Endothelial cell of umbilical vein (primary cell): ENCODE measurements at regions not wholly inside any gene's neighbourhood (a gene's known extent, or its start where the extent isn't known, plus 50 kb on each side); places are given as distances from the start of the nearest gene placed in this dataset.

Experiments used
- BruUV-seq: library from RNA; stranded (reverse); fragments of 400-500 nt; replicated peaks from 2 replicates; lab custom pipeline; 2021; lab: Mats Ljungman, UMichigan
- CTCF ChIA-PET: fragments of 300-600, 350-600 bp; sonication (Branson Sonifier 250); formaldehyde crosslinking; loops from one replicate; lab custom pipeline; 2021; ENCODE audit warnings: antibody characterized with exemption, inconsistent platforms; lab: Charles Lee
- POLR2A ChIA-PET: fragments of 300-600, 350-600 bp; sonication (Branson Sonifier 250); formaldehyde crosslinking; loops from one replicate; lab custom pipeline; 2021; ENCODE audit warnings: antibody characterized with exemption, inconsistent platforms; lab: Charles Lee
- DNase-seq: peaks from one replicate; pipeline ENCODE4 v3.0.0-alpha.2; 2011; ENCODE audit warnings: low read depth, low spot score
- FAIRE-seq: peaks from 2 replicates; lab custom pipeline; 2011; peaks lifted over from hg19 to GRCh38; lab: Jason Lieb, UNC
- H2AFZ ChIP-seq: 2 replicates; pipeline ENCODE4 v1.6.0; 2012; ENCODE audit warnings: low read depth, low read length, control low read depth, inconsistent platforms
- H3K27ac ChIP-seq: 2 replicates; pipeline ENCODE4 v1.5.1; 2011; ENCODE audit warnings: low read depth, mild to moderate bottlenecking, control low read depth, low read length, moderate library complexity; ENCODE audit not compliant: insufficient read depth
- H3K27me3 ChIP-seq, 2 experiments: 2 replicates each; pipeline versions ENCODE4 v1.6.0 to v1.6.1; 2011; ENCODE audit warnings: low read length in 2 of 2, mixed read lengths in 1 of 2; ENCODE audit not compliant: control insufficient read depth in 2 of 2, insufficient read depth in 2 of 2
- H3K36me3 ChIP-seq, 2 experiments: 2 replicates in 1 of 2; 3 replicates in 1 of 2; pipeline ENCODE4 v1.5.1; 2011; ENCODE audit warnings: low read length in 2 of 2, mild to moderate bottlenecking in 1 of 2, moderate library complexity in 1 of 2; ENCODE audit not compliant: control insufficient read depth in 2 of 2, insufficient read depth in 2 of 2; ENCODE audit errors: extremely low read depth in 1 of 2
- H3K4me1 ChIP-seq: 3 replicates; pipeline ENCODE4 v1.5.1; 2011; ENCODE audit warnings: mild to moderate bottlenecking, low read length; ENCODE audit not compliant: control insufficient read depth, insufficient read depth; ENCODE audit errors: extremely low read depth
- H3K4me2 ChIP-seq: 2 replicates; pipeline ENCODE4 v1.6.1; 2011; ENCODE audit warnings: low read length, control low read depth, mixed read lengths; ENCODE audit not compliant: insufficient read depth
- H3K4me3 ChIP-seq, 3 experiments: fragments of 200-600 bp in 1 of 3; sonication (generic), shearing (Covaris generic) in 1 of 3; replicated peaks in 1 of 3; 2 replicates each; pipeline ENCODE4 v1.5.1; 2011 to 2016; ENCODE audit warnings: control low read depth in 3 of 3, low read length in 3 of 3, mild to moderate bottlenecking in 2 of 3, inconsistent platforms in 1 of 3, low read depth in 1 of 3, moderate library complexity in 1 of 3; ENCODE audit not compliant: insufficient read depth in 1 of 3
- H3K79me2 ChIP-seq: 2 replicates; pipeline ENCODE4 v1.6.0; 2012; ENCODE audit warnings: low read length, inconsistent platforms; ENCODE audit not compliant: control insufficient read depth, insufficient read depth
- H3K9ac ChIP-seq: replicated peaks from 2 replicates; pipeline ENCODE3; 2011; ENCODE audit warnings: low read length, control low read depth; ENCODE audit not compliant: insufficient read depth; ENCODE audit errors: extremely low read depth
- H3K9me1 ChIP-seq: replicated peaks from 3 replicates; pipeline ENCODE4 v1.6.0; 2011; ENCODE audit warnings: mild to moderate bottlenecking, low read length; ENCODE audit not compliant: control insufficient read depth, insufficient read depth; ENCODE audit errors: extremely low read depth
- H3K9me3 ChIP-seq: replicated peaks from 2 replicates; pipeline ENCODE4 v1.5.1; 2012; ENCODE audit warnings: low read length, inconsistent platforms; ENCODE audit not compliant: control insufficient read depth, insufficient read depth
- H4K20me1 ChIP-seq: replicated peaks from 2 replicates; pipeline ENCODE3; 2011; ENCODE audit warnings: mild to moderate bottlenecking, low read length; ENCODE audit not compliant: control insufficient read depth, insufficient read depth; ENCODE audit errors: extremely low read depth
- EZH2 ChIP-seq: IDR thresholded peaks from 2 replicates; pipeline ENCODE4 v1.6.1; 2012; ENCODE audit warnings: borderline replicate concordance, low read depth, mild to moderate bottlenecking, moderate library complexity, low read length, inconsistent platforms; ENCODE audit not compliant: severe bottlenecking
- FOS ChIP-seq: IDR thresholded peaks from 2 replicates; pipeline ENCODE4 v1.6.1; 2011; ENCODE audit warnings: mild to moderate bottlenecking, low read length, moderate library complexity, borderline replicate concordance; ENCODE audit not compliant: insufficient read depth
- GATA2 ChIP-seq: IDR thresholded peaks from 2 replicates; pipeline ENCODE4 v1.7.0; 2011; ENCODE audit warnings: low read depth, mild to moderate bottlenecking, moderate library complexity, mixed read lengths, low read length; ENCODE audit not compliant: insufficient read length, insufficient read depth
- JUN ChIP-seq: IDR thresholded peaks from 2 replicates; pipeline ENCODE4 v1.6.1; 2011; ENCODE audit warnings: borderline replicate concordance, low read depth; ENCODE audit not compliant: insufficient read length, insufficient read depth
- MYC ChIP-seq: IDR thresholded peaks from one replicate; pipeline ENCODE4 v1.6.1; 2011; ENCODE audit warnings: mild to moderate bottlenecking, low read depth, low read length
- POLR2A ChIP-seq: IDR thresholded peaks from 2 replicates; pipeline ENCODE4 v1.6.1; 2012; ENCODE audit warnings: low read depth, mild to moderate bottlenecking, control low read depth, low read length
- POLR2AphosphoS5 ChIP-seq: IDR thresholded peaks from 2 replicates; pipeline ENCODE4 v1.6.1; 2012; ENCODE audit warnings: low read depth, mild to moderate bottlenecking, control low read depth, low read length, moderate library complexity; ENCODE audit not compliant: insufficient read depth
- dilution Hi-C: fragments of 300-500 bp; cut with MboI; formaldehyde crosslinking; loops from one replicate; pipeline ENCODE4 v1.15.0; 2019; ENCODE audit warnings: low sequenced_read_pairs; ENCODE audit not compliant: extremely low pct_ligation_motif_present
- intact Hi-C: fragments of 100-400 bp; cut with micrococcal nuclease; formaldehyde crosslinking; loops from one replicate; pipeline ENCODE4 v1.10.0; 2022
- TF ChIP-seq, protein P1 (sequence below), 2 donors: IDR thresholded peaks; 1 replicate in 1 of 2; 2 replicates in 1 of 2; pipeline ENCODE4 v1.5.1; 2011; ENCODE audit warnings: low read length in 2 of 2, mild to moderate bottlenecking in 2 of 2, moderate library complexity in 2 of 2, control low read depth in 1 of 2, inconsistent platforms in 1 of 2, low read depth in 1 of 2; ENCODE audit not compliant: insufficient read depth in 1 of 2; ENCODE audit errors: extremely low read depth in 1 of 2
- TF ChIP-seq, protein P2 (sequence below): IDR thresholded peaks from 2 replicates; pipeline ENCODE4 v1.6.1; 2011; ENCODE audit not compliant: insufficient read depth, insufficient read length

- Histone ChIP-seq H3K9ac (no peak overlapping the region), H3K4me1 (no peaks in the 10 kb centered on the region), H3K27ac (no peak overlapping the region), H3K27me3 (no peaks in the 10 kb centered on the region), H2AFZ (no peak overlapping the region), H3K4me3 (no peak overlapping the region), H3K79me2 (no peaks in the 10 kb centered on the region), H3K36me3 (no peaks in the 10 kb centered on the region), H3K9me3 (peaks cover 2% of the 10 kb centered on the region), H3K9me1 (no peaks in the 10 kb centered on the region), H3K4me2 (no peak overlapping the region), H4K20me1 (no peaks in the 10 kb centered on the region)
- intact Hi-C loops (no loop called here), dilution Hi-C loops (no loop called here)
- no TSS peak for BruUV-seq
- DNase-seq (no peak), FAIRE-seq (no peak)
- TF ChIP-seq JUN: no peak
- TF ChIP-seq, protein P1, sequence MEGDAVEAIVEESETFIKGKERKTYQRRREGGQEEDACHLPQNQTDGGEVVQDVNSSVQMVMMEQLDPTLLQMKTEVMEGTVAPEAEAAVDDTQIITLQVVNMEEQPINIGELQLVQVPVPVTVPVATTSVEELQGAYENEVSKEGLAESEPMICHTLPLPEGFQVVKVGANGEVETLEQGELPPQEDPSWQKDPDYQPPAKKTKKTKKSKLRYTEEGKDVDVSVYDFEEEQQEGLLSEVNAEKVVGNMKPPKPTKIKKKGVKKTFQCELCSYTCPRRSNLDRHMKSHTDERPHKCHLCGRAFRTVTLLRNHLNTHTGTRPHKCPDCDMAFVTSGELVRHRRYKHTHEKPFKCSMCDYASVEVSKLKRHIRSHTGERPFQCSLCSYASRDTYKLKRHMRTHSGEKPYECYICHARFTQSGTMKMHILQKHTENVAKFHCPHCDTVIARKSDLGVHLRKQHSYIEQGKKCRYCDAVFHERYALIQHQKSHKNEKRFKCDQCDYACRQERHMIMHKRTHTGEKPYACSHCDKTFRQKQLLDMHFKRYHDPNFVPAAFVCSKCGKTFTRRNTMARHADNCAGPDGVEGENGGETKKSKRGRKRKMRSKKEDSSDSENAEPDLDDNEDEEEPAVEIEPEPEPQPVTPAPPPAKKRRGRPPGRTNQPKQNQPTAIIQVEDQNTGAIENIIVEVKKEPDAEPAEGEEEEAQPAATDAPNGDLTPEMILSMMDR (IDR thresholded peaks at IDR 0.05; ENCODE audit: extremely low read depth in 1 of 2, insufficient read depth in 1 of 2, low read depth in 1 of 2, low read length in 2 of 2): no peak
- no peak for TF ChIP-seq GATA2
- TF ChIP-seq MYC: no peak
- no peak for TF ChIP-seq FOS
- TF ChIP-seq EZH2: no peak
- TF ChIP-seq, protein P2, sequence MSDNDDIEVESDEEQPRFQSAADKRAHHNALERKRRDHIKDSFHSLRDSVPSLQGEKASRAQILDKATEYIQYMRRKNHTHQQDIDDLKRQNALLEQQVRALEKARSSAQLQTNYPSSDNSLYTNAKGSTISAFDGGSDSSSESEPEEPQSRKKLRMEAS: no peak
- no peak for TF ChIP-seq POLR2A
- TF ChIP-seq POLR2AphosphoS5: no peak
- ChIA-PET POLR2A (no interaction called here), CTCF (no interaction called here)
Observed at GRCh38 chr12:118727196-118727978, 254.0 kb upstream of the SRRM4 start.
